GM18867 (cell line): ENCODE measurements at regions not wholly inside any gene's neighbourhood (a gene's known extent, or its start where the extent isn't known, plus 50 kb on each side); places are given as distances from the start of the nearest gene placed in this dataset.

Source experiments
- ATAC-seq: cut with Tn5 transposase; IDR thresholded peaks from one replicate; pipeline ENCODE4 v1.9.1; 2021; ENCODE audit warnings: mild to moderate bottlenecking, moderate library complexity; ENCODE audit not compliant: unreplicated experiment

DNA sequence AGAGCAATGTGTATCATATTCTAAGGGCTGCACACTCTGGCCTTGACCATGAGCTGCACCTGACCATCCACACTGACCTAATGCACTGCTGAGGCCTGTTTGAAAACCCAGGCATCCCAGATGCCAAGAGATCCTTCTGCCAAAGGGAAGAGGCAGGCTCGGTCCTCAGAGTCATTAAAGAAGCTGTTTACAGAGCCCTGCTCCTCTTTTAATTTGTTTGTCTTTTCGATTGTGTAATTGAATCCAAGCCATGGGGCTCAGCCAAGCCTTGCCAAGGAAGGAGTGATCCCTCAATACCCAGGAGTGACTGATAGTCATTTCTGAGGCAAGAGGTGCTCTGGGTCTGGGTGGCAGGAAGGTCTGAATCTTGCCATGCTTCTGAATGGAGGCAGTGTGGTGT is 94.5 kb upstream of the ISX start:
- no peak for ATAC-seq

DNA sequence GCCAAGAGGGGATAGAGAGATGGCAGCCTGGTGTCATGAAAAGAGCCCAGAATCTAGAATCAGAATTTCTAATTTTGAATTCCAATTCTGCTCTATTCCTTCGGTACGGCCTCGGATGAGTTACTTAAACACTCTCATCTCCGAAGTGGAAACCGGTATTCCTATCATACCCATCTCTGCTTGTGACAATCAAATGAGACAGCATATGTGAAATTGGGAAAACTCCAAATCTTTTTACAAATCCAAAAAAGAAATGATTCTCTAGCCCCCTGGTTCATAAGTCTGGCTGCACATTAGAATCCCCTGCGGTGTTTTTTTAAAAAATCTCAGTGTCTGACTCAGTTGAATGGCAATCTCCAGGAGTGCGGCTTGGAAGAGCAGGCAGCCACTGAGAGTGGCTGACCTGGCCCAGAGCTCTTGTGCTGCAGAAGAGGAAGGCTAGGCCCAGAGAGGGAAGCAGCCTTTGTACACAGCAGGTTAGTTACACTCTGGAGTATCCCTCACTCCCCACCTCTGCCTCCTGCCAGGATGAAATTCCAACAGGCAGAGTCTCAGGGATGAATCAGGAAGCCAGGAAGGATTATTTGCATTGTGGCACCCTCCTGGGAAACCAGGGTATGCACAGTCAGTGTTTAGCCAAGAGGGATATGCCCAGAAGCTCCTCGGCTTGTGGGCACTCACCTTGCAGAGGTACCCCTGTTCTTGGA is 93.6 kb upstream of the ISX start:
- ATAC-seq, result no peak

DNA sequence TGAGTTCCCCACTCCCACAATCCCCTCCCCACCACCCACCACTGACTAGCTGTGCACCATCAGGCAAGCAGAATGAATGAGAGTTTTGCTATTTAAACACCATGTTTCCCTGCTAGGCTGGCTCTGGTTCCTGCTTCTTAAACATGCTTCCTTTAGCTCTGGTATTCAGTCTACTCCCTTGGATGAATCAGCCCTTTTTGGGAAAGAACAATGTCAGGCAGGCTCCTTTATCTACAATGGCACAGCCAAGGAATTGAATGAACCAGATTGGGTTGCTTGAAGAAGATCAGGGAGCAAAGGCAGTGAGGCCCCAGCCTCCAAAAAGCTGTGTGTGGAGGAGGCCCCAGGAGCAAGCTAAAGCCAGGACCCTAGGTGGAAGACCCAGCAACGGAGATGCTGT is 92.9 kb upstream of the ISX start:
- no peak for ATAC-seq

DNA sequence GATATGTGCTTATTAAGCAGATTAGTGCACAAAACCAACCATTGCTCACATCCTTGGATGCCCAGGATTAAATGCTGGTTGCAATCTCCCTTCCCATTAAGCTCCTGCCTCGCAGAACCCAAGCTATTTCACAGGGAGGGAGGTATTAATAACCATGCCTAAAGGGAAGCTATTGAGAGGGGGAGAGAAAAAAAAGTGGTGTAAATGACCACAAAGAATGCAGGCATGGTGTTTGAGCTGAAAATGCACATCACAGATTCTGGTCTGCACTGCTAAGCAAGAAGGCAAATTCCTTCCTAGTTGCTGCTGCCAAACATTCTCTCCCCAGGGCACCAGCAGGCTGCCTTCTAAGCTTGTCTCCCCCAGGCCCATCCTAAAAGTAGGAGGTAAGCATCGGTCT is 92.0 kb upstream of the ISX start:
- no peak for ATAC-seq

DNA sequence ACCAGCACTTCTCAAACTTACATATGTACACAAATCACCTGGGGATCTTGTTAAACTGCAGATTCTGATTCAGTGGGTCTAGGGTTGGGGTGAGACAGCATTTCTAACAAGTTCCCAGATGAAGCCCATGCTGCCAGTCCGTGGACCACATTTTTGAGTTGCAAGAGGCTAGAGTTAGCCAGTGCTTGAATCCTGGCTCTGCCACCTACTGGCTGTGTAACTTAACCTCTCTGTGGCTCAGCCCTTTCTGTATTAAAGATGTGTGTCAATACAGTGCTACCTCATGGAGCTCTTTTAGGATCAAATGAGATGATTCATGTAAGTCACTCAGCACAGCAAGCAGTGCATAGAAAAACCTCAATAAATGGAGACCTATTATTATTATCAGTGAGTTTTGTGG is 90.2 kb upstream of the ISX start:
- no peak for ATAC-seq

DNA sequence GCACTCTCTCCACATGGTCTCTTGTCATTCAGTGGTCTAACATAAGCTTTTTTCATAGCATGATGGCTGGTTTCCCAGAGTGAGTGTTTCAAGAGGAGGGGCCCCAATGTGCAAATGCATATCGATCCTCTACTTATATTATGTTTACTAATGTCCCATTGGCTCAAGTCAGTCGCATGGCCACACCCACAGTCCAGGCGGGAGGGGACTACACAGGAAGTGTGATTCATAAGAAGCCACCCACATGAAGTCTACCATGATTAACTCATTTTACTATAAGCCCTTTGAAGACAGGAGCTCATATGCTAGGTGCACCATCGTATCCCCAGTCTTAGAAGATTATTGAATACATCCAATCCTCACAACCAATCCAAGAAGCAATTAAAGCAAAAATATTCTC is 89.5 kb upstream of the ISX start:
- no peak for ATAC-seq

DNA sequence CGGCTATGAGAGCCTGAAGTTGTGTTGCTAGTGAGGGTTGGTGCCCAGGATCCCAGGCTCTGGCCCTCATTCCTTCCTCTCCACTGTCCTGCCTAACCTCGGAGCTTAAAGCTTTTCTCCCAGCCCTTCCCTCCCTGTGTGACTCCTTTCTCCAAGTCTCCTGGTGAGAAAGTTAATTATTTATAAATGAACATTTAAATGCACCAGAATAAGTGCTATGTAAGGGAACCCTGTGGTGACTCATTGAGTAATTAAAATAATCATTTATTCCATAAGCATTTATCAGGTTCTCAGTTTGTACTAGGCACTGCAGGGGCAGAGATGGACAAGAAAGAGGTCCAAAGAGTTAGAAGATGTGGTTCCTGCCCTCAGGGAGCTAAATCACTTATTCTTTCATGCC is 89.1 kb upstream of the ISX start:
- ATAC-seq, result no peak

DNA sequence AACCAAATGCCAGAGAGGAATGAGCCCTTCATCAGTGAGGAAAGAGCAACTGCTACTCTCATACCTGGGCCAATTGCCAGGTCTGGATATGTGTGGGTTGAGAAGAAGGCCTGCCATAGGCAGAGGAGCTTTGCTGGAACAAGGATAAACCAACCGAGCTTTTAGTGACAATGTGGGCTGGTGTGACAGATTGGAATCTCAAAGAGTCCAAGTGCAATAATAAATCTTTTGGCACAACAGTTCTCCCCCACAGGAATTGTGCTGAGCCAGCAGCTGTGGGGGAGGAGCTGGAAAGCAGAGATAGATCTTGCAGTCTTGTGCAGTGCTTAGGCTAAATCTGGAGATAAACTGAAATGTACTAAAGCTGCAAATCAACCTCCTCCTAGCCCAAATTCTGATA is 79.4 kb upstream of the ISX start:
- no peak for ATAC-seq

DNA sequence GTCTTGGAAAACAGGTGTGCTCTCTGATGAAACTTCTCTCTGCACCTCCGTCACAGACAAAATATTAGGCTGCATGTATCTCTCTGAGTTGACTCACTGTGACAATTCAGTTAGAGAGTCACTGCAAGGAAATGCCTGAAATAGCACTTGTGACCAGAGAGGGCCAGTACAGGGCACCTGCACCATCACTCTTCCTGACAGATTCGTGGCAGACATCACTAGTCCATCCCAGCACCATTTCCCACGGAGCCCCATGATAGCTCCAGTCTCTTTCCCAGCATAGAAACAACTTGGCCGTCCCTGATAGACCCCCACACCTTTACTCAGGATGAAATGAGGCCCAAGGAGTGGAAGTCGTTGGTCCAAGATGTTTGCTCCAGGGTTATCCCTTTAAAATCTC is 73.3 kb upstream of the ISX start:
- ATAC-seq, result no peak

DNA sequence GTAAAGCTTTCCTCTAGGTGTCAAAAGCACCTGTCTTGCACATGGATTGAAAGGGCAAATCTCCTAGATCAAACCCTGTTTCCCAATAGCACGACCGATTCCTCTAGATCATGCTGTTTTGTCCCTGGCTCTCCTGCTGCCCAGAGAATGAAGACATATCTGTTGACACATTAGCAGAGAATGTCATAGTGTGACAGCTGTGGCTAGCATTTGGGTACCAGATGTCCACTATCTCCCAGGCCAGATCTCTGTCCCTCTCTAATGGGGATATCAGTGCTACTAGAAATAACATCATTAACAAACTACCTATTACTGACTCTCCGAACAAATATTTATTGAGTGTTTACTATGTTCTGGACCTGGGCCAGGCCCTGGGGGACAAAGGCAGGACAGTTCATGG is 72.4 kb upstream of the ISX start:
- ATAC-seq, result no peak

DNA sequence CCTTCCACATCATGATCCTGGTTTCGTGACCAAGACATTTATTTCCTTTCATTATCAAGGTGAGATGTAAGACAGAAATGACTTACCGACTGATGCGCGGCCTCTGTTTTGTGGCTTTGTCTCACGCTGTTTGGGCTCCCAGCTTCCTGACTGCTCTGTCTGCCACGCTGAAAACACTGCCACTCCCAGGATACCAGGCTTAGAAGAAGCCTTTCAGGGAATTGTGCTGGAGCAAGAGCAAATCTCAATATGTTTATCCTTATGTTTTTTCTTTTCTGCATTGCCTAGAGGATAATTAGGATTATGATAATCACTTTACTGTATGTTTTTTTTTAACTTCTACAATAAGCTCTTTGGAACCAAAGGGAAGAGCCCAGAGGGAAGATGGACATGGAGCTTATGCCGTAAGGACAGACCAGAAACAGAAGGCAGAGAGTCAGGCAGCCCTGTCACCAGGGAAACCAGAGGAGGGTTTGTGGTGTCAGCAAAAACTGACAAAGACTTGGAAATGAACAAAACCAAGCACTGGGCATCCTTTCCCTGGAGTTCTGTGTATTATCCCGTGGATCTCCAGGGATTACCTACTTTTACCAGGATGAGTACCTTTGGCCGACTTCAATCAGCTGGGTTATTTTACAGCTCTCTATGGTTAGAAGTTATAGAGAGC is 68.2 kb upstream of the ISX start:
- ATAC-seq, result no peak

DNA sequence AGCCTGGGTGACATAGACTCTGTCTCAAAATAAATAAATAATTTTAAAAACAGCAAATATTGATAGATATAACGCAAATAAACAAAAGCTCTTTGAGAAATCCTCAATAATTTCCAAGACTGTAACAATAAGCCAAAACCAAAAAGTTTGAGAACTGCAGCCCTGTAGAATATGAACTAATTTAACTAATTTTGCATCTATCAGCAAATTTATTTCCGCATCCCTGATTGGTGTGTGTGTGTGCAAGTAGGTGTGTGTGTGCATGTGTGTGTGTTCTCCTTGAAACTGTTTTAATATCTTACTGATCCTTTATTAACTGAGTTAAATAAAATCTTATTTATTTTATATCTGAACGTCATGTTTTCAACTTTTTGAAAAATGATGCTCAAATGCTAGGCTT is 67.0 kb upstream of the ISX start:
- no peak for ATAC-seq

DNA sequence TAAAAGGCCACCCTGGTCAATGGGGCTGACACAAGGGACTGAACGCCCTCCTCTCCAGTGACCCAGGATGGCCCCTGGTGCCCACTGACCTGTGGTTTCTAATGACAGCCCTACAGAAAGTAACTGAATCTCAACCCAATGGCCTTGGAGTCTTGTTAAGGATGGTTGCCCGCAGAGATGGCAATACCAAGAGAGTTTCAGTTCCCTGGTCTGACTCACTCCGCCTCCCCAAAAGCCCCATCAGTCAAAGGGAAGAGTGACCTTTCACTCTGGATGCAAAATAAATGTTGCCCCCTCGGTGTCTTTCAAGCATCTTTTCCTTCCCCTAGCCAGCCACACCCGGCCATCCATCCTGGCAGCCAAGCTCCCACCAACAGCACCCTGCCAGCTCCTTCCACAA is 57.7 kb upstream of the ISX start:
- no peak for ATAC-seq

DNA sequence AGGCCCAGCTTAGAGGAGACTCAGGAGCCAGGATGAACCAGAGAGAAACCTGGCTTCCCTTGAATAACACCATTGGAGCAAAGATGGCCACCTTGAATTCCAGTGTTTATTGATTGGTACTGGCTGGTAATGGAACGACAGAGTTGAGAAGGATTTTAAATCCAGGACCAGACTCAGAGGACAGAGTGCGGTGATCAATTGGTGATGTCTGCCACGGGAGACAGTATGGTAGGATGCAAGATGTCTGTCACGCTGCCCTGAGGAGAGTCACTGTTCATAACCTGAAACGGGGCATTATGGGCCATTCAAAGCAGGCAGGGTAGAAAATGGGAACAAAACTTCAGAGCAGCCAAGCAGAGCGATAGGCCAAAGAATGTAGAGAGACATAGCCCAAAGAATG is 55.4 kb upstream of the ISX start:
- no peak for ATAC-seq

DNA sequence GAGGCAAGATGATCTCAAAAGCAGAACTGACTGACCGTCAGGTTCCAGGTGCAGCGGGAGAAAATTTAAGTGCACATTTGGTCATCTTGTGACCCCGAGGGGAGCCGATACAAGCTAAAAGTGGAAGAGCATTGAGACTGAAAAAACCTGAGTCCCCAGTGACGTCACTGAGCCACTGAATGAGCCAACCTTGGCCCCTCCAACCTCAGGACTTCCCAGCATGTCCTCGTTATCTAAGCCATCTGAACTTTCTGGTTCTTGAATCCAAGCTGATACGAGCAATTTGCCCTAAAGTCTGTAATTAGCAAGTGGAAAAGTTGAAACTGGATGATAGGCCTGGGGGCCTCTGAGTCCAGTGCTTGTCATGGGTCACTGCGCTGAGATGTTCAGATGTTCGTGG is 51.1 kb upstream of the ISX start:
- ATAC-seq, result no peak
